BE2C (cell line): ENCODE measurements at regions not wholly inside any gene's neighbourhood (a gene's known extent, or its start where the extent isn't known, plus 50 kb on each side); places are given as distances from the start of the nearest gene placed in this dataset.

Source experiments
- DNase-seq: peaks from one replicate; pipeline ENCODE4 v3.0.0-alpha.2; 2020
- H3K27me3 ChIP-seq: fragments of 250-450 bp; sonication (Bioruptor Pico); 2 replicates; pipeline ENCODE4 v1.5.1; 2020; ENCODE audit warnings: mild to moderate bottlenecking
- H3K36me3 ChIP-seq: fragments of 250-450 bp; sonication (Bioruptor Pico); 2 replicates; pipeline ENCODE4 v1.5.1; 2020; ENCODE audit warnings: mild to moderate bottlenecking
- H3K4me1 ChIP-seq: fragments of 250-450 bp; sonication (Bioruptor Pico); 2 replicates; pipeline ENCODE4 v1.5.1; 2020
- H3K4me3 ChIP-seq: 2 replicates; pipeline ENCODE4 v1.5.1; 2011; ENCODE audit warnings: low read depth, low read length
- H3K9me3 ChIP-seq: fragments of 250-450 bp; sonication (Bioruptor Pico); 2 replicates; pipeline ENCODE4 v1.5.1; 2020
- TF ChIP-seq, protein P1 (sequence below): IDR thresholded peaks from 2 replicates; pipeline ENCODE4 v1.5.1; 2012; ENCODE audit warnings: mild to moderate bottlenecking, low read depth, low read length

DNA sequence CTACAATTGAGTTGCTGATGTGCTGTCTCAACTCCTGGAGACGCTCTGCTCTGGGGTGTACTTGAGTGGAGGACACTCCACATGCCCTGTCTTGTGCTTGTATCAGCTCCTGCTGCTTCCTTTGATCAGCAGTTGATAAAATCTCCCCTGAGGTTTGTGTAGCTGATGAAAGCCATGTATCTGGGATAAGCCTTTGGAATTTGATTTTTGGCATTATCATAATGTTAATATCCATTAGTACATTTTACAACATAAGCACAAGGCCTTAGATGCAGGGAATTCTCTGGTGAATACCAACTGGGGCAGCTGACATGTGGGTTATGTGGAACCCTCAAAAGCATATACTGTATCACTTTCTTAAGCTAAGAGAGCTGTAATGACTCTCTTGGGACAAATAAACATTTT lies 222.7 kb upstream of the ITGA4 start:
- Histone ChIP-seq H3K4me3 (no peak overlapping the region), H3K9me3 (no peaks in the 10 kb centered on the region), H3K36me3 (no peaks in the 10 kb centered on the region), H3K4me1 (no peaks in the 10 kb centered on the region), H3K27me3 (no peaks in the 10 kb centered on the region)
- DNase-seq = no peak
- TF ChIP-seq, protein P1, sequence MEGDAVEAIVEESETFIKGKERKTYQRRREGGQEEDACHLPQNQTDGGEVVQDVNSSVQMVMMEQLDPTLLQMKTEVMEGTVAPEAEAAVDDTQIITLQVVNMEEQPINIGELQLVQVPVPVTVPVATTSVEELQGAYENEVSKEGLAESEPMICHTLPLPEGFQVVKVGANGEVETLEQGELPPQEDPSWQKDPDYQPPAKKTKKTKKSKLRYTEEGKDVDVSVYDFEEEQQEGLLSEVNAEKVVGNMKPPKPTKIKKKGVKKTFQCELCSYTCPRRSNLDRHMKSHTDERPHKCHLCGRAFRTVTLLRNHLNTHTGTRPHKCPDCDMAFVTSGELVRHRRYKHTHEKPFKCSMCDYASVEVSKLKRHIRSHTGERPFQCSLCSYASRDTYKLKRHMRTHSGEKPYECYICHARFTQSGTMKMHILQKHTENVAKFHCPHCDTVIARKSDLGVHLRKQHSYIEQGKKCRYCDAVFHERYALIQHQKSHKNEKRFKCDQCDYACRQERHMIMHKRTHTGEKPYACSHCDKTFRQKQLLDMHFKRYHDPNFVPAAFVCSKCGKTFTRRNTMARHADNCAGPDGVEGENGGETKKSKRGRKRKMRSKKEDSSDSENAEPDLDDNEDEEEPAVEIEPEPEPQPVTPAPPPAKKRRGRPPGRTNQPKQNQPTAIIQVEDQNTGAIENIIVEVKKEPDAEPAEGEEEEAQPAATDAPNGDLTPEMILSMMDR = no peak

DNA sequence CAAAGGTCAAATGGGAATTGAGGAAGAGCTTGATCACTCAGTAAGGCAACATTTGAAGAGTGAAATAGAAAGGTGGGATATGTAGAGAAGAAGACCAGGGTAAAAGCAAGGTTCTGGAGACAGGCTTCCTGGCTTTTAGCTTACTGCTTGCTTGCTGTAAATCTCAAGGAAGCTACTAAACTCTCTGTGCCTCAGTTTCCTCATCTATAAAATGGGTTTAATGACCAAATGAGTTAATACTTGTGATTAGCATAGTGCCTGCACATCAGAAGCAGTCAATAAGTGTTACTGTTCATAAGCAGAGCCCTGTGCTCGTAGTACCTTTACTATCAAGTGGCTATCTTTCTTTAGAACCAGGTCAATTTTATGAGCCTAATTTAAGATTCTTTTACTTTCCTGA lies 222.2 kb upstream of the ITGA4 start:
- TF ChIP-seq, protein P1 = no peak
- Histone ChIP-seq H3K27me3 (no peaks in the 10 kb centered on the region), H3K9me3 (no peaks in the 10 kb centered on the region), H3K4me1 (no peaks in the 10 kb centered on the region), H3K4me3 (no peak overlapping the region), H3K36me3 (no peaks in the 10 kb centered on the region)
- DNase-seq = no peak

DNA sequence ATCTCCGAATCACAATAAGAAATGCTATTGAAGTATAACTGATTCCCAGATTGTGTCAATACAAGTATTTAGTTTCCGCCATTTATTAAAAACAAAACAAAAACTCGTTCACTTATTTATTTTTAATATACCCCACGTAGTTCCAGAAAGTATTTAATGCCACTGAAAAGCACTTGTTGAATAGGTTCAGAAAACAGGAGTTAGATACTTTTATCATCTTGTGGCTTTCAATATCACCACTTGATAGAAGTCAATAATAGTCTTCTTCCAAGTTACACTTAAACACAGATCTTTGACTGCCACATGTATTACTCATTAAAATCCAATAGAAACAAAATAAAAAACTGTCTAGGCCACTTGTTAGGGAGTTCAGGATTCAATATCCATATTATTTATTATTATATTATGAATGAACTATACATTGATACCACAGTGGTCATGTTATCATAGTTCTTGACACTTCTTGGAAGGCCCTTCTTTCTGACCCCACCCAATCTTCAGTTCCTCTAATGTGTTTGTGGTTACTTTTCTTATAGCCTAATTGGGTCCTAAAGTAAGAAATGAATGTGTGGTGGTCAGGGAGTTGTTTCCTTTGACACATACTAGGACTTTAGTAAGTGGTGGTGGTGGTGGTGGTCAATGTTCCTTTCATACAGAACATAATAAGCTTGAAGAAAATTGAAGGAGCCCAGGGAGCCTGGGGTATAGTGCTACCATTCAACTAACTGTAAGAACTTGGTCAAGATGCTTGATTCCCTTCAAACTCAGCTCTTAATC lies 221.3 kb upstream of the ITGA4 start:
- TF ChIP-seq, protein P1 = no peak
- no peaks in the 10 kb centered on the region for H3K4me1 ChIP-seq
- no peak overlapping the region for H3K4me3 ChIP-seq
- H3K9me3 ChIP-seq = no peaks in the 10 kb centered on the region
- H3K36me3 ChIP-seq = no peaks in the 10 kb centered on the region
- H3K27me3 ChIP-seq = no peaks in the 10 kb centered on the region
- no peak for DNase-seq

DNA sequence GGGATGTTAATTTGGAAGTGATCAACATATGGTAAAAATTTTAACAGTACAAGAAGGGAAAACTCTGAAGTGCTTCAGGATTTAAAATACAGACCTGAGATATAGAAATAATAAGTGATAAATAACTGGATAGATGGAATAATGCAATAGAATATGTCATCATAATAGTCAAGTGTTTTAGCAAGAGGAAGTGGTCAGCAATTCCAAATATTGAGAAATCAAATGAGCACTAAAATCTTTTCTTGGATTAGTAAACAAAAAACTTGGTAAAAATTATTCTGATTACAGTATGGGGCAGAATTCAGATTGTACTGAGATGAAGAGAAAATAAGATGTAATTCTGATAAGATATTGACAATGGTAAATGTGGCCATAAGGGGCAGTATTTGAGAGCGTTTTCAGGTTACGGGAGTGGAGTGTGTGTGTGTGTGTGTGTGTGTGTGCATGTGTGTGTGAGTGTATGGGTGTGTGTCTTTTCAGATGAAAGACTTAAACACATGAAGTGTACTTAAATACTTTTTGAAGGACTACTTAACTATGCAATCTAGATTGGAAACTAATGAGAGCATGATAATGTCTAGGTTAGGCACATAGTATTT lies 217.9 kb upstream of the ITGA4 start:
- no peaks in the 10 kb centered on the region for H3K36me3 ChIP-seq
- TF ChIP-seq, protein P1 = peak; percentile 7; the same call in 1 of the 2 replicates
- H3K4me3 ChIP-seq = no peak overlapping the region
- no peaks in the 10 kb centered on the region for H3K27me3 ChIP-seq
- no peaks in the 10 kb centered on the region for H3K9me3 ChIP-seq
- H3K4me1 ChIP-seq = no peaks in the 10 kb centered on the region
- no peak for DNase-seq

DNA sequence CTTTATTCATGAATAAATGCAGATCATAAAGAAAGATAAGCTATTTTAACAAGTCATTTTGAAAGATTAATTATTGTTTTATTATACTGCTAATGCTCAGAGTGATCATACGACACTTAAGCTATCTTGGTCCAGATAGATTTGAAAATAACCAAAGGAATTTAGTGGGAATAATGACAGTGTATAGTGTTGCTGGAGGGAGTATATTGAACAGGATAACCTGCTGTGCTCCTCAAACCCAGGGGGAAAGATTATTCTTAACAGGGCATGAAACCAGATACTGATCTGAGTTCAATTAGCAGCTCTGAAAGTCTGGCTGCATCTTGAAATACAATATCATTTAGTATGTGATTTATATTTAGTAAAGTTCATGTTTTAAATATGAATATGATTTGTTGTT lies 216.3 kb upstream of the ITGA4 start:
- Histone ChIP-seq H3K36me3 (no peaks in the 10 kb centered on the region), H3K4me1 (no peaks in the 10 kb centered on the region), H3K9me3 (no peaks in the 10 kb centered on the region), H3K27me3 (no peaks in the 10 kb centered on the region), H3K4me3 (no peak overlapping the region)
- TF ChIP-seq, protein P1 = no peak
- DNase-seq = no peak

DNA sequence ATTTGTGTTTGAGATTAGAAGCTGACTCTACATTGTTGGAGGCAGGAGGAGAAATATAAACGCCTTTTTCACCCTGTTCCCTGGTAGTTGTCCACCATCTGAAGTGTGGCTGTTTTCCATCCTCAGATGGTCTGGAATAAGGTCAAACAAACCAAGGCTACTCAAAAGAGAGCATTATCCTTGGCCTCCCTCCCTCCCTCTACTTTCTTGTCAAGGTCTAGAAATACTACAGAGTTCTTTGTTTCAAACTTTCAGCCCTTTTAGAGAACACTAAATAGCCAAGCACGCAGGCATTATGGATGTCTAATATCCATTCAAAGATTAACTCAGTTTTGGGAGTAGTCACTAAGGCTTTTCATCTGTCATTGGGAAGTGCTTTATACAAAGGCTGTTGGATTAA lies 215.8 kb upstream of the ITGA4 start:
- no peaks in the 10 kb centered on the region for H3K4me1 ChIP-seq
- no peaks in the 10 kb centered on the region for H3K36me3 ChIP-seq
- H3K4me3 ChIP-seq = no peak overlapping the region
- no peaks in the 10 kb centered on the region for H3K9me3 ChIP-seq
- H3K27me3 ChIP-seq = no peaks in the 10 kb centered on the region
- TF ChIP-seq, protein P1 = no peak
- DNase-seq = no peak
